ENCODE measurements at regions not wholly inside any gene's neighbourhood (a gene's known extent, or its start where the extent isn't known, plus 50 kb on each side); places are given as distances from the start of the nearest gene placed in this dataset.

DNA sequence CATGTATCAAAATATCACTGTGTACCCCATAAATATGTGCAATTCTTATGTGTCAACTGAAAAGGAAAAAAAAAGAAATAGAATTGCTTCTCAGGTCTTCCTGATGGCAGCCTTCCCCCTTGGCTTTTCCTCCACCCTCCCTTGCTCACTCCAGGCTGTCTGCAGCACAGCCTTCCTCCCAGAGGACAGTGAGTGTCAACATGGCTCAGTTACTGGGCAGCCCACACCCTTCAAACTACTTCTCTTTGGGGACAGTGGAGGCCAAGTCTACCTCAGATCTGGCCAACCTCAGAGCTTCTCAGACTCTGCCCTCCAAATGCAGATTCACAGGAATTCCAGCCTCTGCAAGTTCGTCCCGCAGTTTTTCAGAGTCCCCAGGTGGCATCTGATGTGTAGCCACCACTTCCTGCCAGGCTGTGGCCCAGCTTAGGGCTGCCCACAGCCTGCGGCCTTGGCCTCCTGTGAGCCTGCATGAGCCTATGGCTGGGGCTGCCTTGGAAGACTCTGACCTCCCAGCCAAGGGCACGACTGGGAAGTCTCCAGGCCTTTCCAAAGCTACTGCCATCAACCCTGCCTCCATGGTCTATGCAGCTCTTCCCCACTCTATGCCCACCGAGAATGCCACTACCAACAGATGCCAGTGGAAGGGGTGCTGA is 148.0 kb upstream of the PWP1 start:
- Mint-ChIP-seq H3K9me3 (peaks cover 3% of the 10 kb centered on the region), H3K27me3 (no peaks in the 10 kb centered on the region), H3K4me1 (peaks cover 19% of the 10 kb centered on the region), H3K36me3 (peaks cover 10% of the 10 kb centered on the region), H3K4me3 (no peak overlapping the region), H3K27ac (no peak overlapping the region)
- DNase-seq = no peak

DNA sequence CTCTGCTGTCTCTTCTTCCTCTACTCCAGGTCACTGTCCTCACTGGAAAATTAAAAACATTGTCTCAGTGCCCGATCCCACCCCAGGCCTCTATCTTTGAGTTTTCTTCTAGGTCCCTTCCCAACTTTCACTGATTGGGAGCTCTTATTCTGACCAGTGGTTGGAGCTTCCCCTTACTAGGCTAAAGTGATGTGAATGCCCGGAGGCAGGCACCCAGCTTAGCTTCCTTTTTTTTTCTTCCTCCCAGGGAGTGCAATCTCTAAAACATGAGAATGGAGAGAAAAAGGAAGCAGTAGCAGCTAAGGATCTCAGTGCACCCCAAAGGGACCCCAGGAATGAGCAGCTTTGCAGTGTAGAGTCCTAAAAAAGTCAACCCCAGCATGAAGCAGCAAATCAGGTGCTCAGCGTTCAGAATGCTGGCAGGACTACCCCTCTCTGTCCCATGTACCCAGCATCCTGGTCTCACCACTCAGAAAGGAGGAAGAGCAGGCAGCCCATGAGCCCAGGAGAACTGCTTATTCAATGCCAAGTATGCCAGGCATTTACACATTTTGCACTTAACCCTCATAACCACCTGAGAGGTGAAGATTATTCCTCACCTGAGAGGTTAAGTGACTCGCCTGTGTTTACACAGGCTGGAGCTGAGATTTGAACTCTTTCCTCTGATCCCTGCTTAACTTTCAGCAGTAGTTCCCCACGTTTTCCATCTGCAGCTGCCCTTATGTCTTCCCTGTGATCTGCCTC is 146.2 kb upstream of the PWP1 start:
- no peak for DNase-seq
- Mint-ChIP-seq H3K4me1 (peaks cover 11% of the 10 kb centered on the region), H3K27ac (no peak overlapping the region), H3K27me3 (no peaks in the 10 kb centered on the region), H3K9me3 (no peaks in the 10 kb centered on the region), H3K36me3 (peaks cover 7% of the 10 kb centered on the region), H3K4me3 (no peak overlapping the region)

DNA sequence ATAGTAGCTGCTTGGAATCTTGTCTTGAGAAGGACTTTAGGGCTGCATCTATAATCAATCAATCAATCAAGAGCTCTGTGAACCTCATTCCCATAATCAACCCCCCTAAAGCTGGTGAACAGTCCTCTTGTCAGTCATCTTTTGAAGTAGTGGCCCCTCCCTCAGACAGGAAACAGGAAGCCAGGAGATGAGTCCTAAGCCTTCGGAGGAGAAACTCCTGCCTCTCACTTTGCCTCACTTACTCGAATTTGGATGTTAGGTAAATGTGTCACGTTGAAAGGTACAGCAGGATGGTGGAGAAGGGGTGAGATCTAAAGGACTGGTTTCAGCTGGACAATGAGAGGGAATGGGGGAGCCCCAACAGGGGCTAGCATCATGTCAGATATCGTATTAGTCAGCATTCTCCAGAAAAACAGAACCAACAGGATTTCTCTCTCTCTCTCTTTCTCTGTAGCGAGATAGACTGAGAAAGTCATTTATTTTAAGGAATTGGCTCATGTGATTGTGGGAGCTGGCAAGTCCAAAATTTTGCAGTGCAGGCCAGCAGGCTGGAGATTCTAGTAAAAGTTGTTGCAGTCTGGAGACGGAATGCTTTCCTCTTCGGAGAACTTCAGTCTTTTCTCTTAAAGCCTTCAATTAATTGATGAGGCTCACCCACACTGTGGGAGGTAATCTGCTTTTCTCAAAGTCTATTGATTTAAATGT is 144.4 kb upstream of the PWP1 start:
- Mint-ChIP-seq H3K9me3 (no peaks in the 10 kb centered on the region), H3K4me3 (no peak overlapping the region), H3K36me3 (peaks cover 20% of the 10 kb centered on the region), H3K27me3 (no peaks in the 10 kb centered on the region), H3K4me1 (peaks cover 12% of the 10 kb centered on the region), H3K27ac (no peak overlapping the region)
- DNase-seq = no peak

DNA sequence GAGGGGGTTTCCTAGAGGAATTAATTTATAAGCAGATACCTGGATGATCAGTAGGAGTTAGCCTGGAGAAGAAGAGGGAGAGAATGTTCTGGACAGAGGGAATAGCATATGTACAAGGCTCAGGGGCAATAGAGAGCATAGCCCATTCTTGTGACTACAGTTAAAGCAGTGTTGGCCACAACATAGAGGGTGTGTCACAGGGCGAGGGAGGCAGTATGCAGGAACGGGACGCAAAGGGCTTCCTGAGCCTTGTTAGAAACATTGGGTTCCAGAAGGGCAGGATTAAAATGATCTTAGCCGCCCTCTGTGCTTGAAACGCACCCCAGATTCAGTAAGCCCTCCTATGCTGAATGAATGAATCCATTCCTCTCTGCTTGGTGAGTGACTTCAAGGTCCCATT is 142.2 kb upstream of the PWP1 start:
- Mint-ChIP-seq H3K4me3 (no peak overlapping the region), H3K36me3 (peaks cover 39% of the 10 kb centered on the region), H3K27ac (no peak overlapping the region), H3K4me1 (peaks cover 16% of the 10 kb centered on the region), H3K27me3 (no peaks in the 10 kb centered on the region), H3K9me3 (peaks cover 3% of the 10 kb centered on the region)
- no peak for DNase-seq

DNA sequence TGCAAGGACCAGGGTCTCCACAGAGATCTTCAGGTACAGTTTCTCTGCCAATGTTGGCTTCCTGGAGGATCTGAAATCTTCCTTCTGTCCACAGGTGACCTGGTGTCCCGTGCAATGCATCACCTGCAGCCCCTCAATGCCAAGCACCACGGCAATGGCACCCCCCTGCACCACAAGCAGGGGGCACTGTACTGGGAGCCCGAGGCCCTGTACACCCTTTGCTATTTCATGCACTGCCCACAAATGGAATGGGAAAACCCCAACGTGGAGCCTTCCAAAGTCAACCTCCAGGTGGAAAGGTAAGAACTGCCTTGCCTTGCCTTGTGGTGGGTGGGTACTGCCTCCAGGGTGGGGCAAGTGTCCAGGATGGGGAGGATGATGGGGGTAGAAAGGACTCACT is 141.8 kb upstream of the PWP1 start:
- no peak overlapping the region for H3K27ac Mint-ChIP-seq
- peaks cover 16% of the 10 kb centered on the region for H3K4me1 Mint-ChIP-seq
- no peaks in the 10 kb centered on the region for H3K27me3 Mint-ChIP-seq
- no peak overlapping the region for H3K4me3 Mint-ChIP-seq
- peaks cover 40% of the 10 kb centered on the region for H3K36me3 Mint-ChIP-seq
- H3K9me3 Mint-ChIP-seq = peaks cover 3% of the 10 kb centered on the region
- DNase-seq = no peak

DNA sequence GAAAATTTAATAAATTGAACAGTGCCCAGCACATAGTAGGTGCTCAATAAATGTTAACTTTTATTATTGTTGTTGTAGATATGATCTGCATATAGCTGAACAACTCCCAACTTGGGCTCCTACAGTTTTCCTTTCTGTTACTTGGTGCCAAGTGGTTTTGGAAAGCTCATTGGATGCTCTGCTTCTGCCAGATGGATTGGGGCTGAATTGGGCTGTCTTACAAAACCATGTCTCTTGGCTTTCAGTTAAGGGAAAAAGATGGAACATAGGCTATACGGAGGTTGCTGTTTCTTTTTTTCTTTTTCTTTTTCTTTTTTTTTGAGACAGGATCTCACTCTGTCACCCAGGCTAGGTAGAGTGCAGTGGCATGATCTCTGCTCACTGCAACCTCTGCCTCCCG is 140.7 kb upstream of the PWP1 start:
- Mint-ChIP-seq H3K9me3 (peaks cover 3% of the 10 kb centered on the region), H3K36me3 (peaks cover 44% of the 10 kb centered on the region), H3K27me3 (no peaks in the 10 kb centered on the region), H3K4me3 (no peak overlapping the region), H3K4me1 (peaks cover 15% of the 10 kb centered on the region), H3K27ac (no peak overlapping the region)
- DNase-seq = no peak

DNA sequence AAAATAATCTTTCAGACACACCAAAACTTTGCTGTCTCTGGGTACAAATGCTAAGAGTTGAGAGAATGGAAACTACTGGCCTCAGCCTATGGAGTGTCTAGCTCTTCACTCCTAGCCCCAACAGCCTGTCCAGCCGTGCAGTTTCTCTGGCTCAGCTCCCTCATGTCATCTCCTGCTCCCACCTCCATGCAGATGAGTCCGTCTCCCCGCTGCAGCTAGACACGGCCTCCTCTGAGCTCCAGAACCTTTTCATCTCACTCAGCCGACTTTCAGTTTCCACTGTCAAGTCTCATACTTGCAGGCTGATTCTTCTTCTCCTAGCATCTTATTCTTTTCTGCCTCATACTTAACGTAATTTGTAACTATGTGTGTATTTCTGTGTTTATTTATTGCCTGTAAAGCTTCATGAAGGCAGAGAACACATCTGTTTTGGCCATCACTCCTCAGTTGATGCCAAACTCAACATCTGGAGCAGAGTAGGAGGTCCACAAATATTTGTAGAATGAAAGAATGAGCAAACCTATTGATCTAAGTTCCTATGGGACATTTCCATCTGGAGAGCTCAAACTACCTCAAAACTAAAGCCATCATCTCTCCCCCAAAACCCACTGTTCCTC is 139.8 kb upstream of the PWP1 start:
- H3K4me1 Mint-ChIP-seq = peaks cover 8% of the 10 kb centered on the region
- H3K27ac Mint-ChIP-seq = no peak overlapping the region

DNA sequence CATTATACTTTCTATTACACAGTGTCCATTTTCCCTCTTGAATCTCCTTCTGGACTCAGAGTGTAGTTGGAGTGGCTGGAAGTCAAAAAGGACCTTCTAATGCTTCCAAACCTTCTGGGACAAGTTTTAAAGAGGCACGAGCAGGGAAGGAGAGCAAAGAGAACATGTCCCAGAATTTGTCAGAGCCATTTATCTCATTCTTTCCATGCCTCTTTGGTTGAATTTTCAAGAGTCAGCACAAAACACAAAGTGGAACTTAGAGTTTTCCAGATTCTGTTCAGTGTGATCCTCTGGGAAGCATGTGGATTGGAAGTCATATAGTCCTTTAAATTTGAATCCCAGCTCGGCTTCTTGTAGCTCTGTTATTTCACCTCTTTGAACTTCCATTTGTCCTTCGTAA is 138.2 kb upstream of the PWP1 start:
- H3K27me3 Mint-ChIP-seq = no peaks in the 10 kb centered on the region

More for the DNA sequence above, 139.8 kb upstream of the PWP1 start:
- no peak for DNase-seq
- H3K9me3 Mint-ChIP-seq = peaks cover 3% of the 10 kb centered on the region
- H3K36me3 Mint-ChIP-seq = peaks cover 44% of the 10 kb centered on the region
- H3K27me3 Mint-ChIP-seq = no peaks in the 10 kb centered on the region
- no peak overlapping the region for H3K4me3 Mint-ChIP-seq

DNA sequence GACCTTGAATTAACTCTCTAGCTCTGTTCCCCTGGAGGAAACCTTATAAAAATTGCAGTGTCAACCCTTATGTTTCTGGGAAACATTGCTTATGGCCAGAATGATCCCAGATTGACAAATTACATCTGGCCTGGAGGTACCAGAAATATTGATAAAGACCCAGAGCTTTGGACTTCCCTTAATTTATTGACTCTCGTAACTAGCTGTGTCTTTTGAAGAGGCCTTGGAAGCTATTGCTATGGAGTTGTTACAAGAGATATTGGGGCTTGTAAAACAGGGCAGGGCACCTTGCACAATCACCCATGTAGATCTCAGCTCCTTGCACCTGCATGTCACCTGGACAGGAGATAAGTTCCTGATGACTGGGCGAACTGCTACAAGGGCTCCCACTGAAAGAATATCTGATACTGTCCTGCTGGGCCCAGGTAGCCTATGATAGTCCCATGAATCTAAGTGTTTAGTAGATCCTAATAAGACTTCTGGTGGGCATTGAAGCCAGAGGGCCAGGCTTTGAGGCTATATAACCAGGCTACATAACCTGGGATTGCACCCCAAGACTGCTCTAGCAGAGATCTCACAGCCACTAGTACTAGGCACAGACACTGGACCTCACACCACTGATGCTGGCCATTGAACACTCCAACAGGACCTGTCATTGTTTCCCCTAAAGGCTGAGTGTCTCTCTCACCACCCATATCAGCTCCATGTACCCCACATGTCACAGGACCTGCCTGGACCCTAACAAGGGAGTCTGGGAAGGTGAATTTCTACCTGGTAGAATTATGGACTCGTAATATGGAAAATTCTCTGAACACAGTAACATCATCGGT is 135.7 kb upstream of the PWP1 start:
- Mint-ChIP-seq H3K4me3 (no peak overlapping the region), H3K4me1 (peaks cover 5% of the 10 kb centered on the region), H3K36me3 (peaks cover 39% of the 10 kb centered on the region), H3K27me3 (no peaks in the 10 kb centered on the region), H3K27ac (no peak overlapping the region), H3K9me3 (peaks cover 3% of the 10 kb centered on the region)
- DNase-seq = no peak

More for the DNA sequence above, 138.2 kb upstream of the PWP1 start:
- Mint-ChIP-seq H3K4me3 (no peak overlapping the region), H3K9me3 (peaks cover 3% of the 10 kb centered on the region), H3K27ac (no peak overlapping the region), H3K36me3 (peaks cover 41% of the 10 kb centered on the region), H3K4me1 (peaks cover 5% of the 10 kb centered on the region)
- DNase-seq = no peak

DNA sequence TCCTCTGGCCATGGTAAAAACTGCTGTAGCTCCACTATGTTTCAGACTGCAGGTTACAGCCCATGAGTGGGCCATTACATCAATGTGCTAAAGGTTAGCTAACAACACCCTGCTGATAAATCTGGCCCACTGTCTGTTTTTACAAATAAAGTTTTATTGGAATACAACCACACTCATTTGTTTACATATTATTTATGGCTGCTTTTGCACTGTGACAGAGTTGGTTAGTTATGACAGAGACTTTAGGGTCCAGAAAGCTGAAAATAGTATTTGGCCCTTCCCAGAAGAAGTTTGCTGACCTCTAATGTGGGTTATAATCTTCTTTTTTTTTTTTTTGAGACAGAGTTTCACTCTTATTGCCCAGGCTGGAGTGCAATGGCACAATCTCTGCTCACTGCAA is 134.2 kb upstream of the PWP1 start:
- H3K4me1 Mint-ChIP-seq = peaks cover 1% of the 10 kb centered on the region
- DNase-seq = no peak
- H3K4me3 Mint-ChIP-seq = no peak overlapping the region
- peaks cover 23% of the 10 kb centered on the region for H3K36me3 Mint-ChIP-seq
- H3K27me3 Mint-ChIP-seq = no peaks in the 10 kb centered on the region
- peaks cover 3% of the 10 kb centered on the region for H3K9me3 Mint-ChIP-seq
- H3K27ac Mint-ChIP-seq = no peak overlapping the region

DNA sequence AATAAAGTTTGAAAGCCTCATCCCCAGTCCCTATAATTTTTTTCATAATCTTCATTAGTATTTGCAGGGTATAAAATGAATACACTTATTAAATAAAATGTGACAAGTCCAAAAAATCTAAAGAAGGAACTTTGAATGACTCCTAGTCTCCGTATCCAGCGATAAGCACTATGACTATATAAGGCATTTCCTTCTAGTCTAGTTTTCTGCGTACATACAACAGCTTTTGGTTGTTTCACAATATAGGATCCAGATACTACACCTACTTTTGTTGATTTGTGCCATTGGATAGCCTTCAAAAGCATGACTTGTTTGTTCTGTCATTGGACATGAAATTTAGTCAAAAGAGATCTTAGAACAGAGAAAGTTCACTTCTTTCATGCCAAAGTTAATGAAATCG is 133.3 kb upstream of the PWP1 start:
- no peaks in the 10 kb centered on the region for H3K27me3 Mint-ChIP-seq
- H3K27ac Mint-ChIP-seq = no peak overlapping the region

DNA sequence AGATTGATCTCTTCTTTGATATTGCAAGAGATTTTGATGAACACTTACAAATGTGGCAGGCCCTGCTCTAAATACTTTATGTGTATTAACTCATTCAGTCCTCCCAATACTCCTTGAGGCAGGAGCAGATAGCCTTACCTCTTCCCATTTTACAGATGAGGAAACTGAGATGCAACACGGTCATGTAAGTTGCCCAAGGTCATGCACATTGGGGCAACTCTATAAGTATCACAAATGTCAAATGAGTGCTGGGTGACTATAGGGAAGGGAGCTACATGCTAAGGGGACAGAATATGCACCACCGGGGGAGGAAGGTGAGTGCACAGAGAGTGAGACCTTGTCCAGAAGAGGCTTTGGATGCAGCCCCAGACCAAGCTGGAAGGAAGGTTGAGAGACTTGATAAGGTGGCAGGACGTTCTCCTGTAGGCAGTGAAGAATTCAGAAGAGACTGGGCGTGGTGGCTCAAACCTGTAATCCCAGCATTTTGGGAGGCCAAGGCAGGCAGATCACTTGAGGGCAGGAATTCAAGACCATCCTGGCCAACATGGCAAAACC is 132.3 kb upstream of the PWP1 start:
- H3K4me3 Mint-ChIP-seq = no peak overlapping the region
- no peaks in the 10 kb centered on the region for H3K4me1 Mint-ChIP-seq
- peaks cover 8% of the 10 kb centered on the region for H3K36me3 Mint-ChIP-seq
- H3K27me3 Mint-ChIP-seq = no peaks in the 10 kb centered on the region
- H3K27ac Mint-ChIP-seq = no peak overlapping the region
- no peak for DNase-seq
- H3K9me3 Mint-ChIP-seq = no peaks in the 10 kb centered on the region

More for the DNA sequence above, 133.3 kb upstream of the PWP1 start:
- H3K4me3 Mint-ChIP-seq = no peak overlapping the region
- no peak for DNase-seq
- H3K9me3 Mint-ChIP-seq = peaks cover 2% of the 10 kb centered on the region
- no peaks in the 10 kb centered on the region for H3K4me1 Mint-ChIP-seq
- H3K36me3 Mint-ChIP-seq = peaks cover 19% of the 10 kb centered on the region

DNA sequence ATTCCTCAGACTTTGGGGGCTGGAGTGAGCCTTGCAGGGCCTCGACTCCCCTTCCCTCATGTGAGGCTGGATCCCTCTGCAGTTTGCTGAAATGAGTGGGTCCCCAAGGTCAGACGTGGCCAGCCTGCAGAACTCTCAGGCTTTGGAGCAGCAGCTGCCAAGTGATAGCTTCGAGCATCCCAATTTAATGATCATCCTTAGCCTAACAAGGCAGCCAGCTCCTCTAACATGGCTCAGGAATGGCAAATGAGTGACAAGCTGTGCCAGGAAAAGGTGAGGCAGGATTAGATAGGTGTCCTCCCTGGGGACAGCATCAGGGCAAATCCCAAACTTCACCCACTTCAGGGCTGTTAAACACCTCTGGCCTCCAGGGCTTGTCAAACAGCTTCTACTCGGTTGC is 130.7 kb upstream of the PWP1 start:
- no peaks in the 10 kb centered on the region for H3K27me3 Mint-ChIP-seq
- no peak overlapping the region for H3K4me3 Mint-ChIP-seq
- H3K36me3 Mint-ChIP-seq = no peaks in the 10 kb centered on the region
- no peak overlapping the region for H3K27ac Mint-ChIP-seq
- H3K4me1 Mint-ChIP-seq = no peaks in the 10 kb centered on the region
- no peak for DNase-seq
- H3K9me3 Mint-ChIP-seq = no peaks in the 10 kb centered on the region

DNA sequence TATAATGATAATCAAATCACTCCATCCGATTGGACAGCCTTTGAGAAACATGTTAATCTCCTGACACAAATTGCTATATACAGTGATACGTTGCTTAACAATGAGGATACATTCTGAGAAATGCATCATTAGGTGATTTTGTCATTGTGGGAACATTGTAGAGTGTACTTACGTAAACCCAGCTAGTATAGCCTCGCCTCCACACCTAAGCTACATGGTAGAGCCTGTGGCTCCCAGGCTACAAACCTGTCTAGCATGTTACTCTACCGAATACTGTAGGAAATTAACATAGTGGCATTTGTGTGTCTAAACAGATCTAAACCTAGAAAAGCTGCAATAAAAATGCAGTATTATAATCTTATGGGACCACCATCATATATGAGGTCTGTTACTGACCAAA is 128.6 kb upstream of the PWP1 start:
- Mint-ChIP-seq H3K4me1 (peaks cover 5% of the 10 kb centered on the region), H3K36me3 (no peaks in the 10 kb centered on the region), H3K27ac (no peak overlapping the region), H3K9me3 (no peaks in the 10 kb centered on the region), H3K27me3 (no peaks in the 10 kb centered on the region), H3K4me3 (no peak overlapping the region)
- DNase-seq = no peak
